H9 (cell line): ENCODE measurements at regions not wholly inside any gene's neighbourhood (a gene's known extent, or its start where the extent isn't known, plus 50 kb on each side); places are given as distances from the start of the nearest gene placed in this dataset.

Source experiments
- DNase-seq: peaks from one replicate; pipeline ENCODE4 v3.0.0-alpha.2; 2017
- H2AFZ ChIP-seq: one replicate; pipeline ENCODE4 v1.6.1; 2013; ENCODE audit warnings: mild to moderate bottlenecking, low read length, control low read depth, moderate library complexity
- H2AK5ac ChIP-seq: 2 replicates; pipeline ENCODE4 v1.6.1; 2013; ENCODE audit warnings: low read length, control low read depth, mixed read lengths; ENCODE audit not compliant: insufficient read length
- H2BK120ac ChIP-seq: one replicate; pipeline ENCODE4 v1.6.1; 2013; ENCODE audit warnings: low read depth, mild to moderate bottlenecking, low read length, control low read depth, inconsistent platforms; ENCODE audit not compliant: poor library complexity, severe bottlenecking
- H2BK12ac ChIP-seq: 2 replicates; pipeline ENCODE4 v1.6.1; 2013; ENCODE audit warnings: low read length, control low read depth, mixed read lengths, low read depth; ENCODE audit not compliant: insufficient read length
- H2BK15ac ChIP-seq: 2 replicates; pipeline ENCODE4 v1.6.1; 2013; ENCODE audit warnings: low read depth, low read length, control low read depth
- H2BK20ac ChIP-seq: one replicate; pipeline ENCODE4 v1.6.1; 2013; ENCODE audit warnings: low read depth, mild to moderate bottlenecking, low read length, control low read depth, inconsistent platforms; ENCODE audit not compliant: poor library complexity, severe bottlenecking
- H2BK5ac ChIP-seq: 2 replicates; pipeline ENCODE4 v1.6.1; 2013; ENCODE audit warnings: low read length, control low read depth, mixed read lengths; ENCODE audit not compliant: insufficient read length
- H3K14ac ChIP-seq: 2 replicates; pipeline ENCODE4 v1.6.1; 2013; ENCODE audit warnings: low read length, control low read depth; ENCODE audit not compliant: insufficient read depth
- H3K18ac ChIP-seq: 2 replicates; pipeline ENCODE4 v1.6.1; 2013; ENCODE audit warnings: low read depth, mild to moderate bottlenecking, mixed read lengths, low read length, control low read depth; ENCODE audit not compliant: insufficient read length
- H3K23ac ChIP-seq: 2 replicates; pipeline ENCODE4 v1.6.1; 2013; ENCODE audit warnings: low read length, control low read depth, mixed read lengths, low read depth; ENCODE audit not compliant: insufficient read length
- H3K23me2 ChIP-seq: 2 replicates; pipeline ENCODE4 v1.6.1; 2013; ENCODE audit warnings: low read depth, mild to moderate bottlenecking, mixed read lengths, low read length, control low read depth; ENCODE audit not compliant: insufficient read length, poor library complexity, severe bottlenecking
- H3K27ac ChIP-seq: 2 replicates; pipeline ENCODE4 v1.5.1; 2013; ENCODE audit warnings: low read length, control low read depth, mixed read lengths, low read depth; ENCODE audit not compliant: insufficient read length
- H3K27me3 ChIP-seq: 2 replicates; pipeline ENCODE4 v1.6.1; 2013; ENCODE audit warnings: low read length, control low read depth, inconsistent platforms; ENCODE audit not compliant: insufficient read depth
- H3K4ac ChIP-seq: 2 replicates; pipeline ENCODE4 v1.6.1; 2013; ENCODE audit warnings: low read depth, mild to moderate bottlenecking, control low read depth, inconsistent platforms, low read length, moderate library complexity
- H3K4me1 ChIP-seq: 2 replicates; pipeline ENCODE4 v1.6.1; 2013; ENCODE audit warnings: low read length, control low read depth, inconsistent platforms; ENCODE audit not compliant: insufficient read depth
- H3K4me2 ChIP-seq: 2 replicates; pipeline ENCODE4 v1.6.1; 2013; ENCODE audit warnings: low read length, control low read depth, mixed read lengths; ENCODE audit not compliant: insufficient read length, insufficient read depth
- H3K56ac ChIP-seq: 2 replicates; pipeline ENCODE4 v1.6.1; 2013; ENCODE audit warnings: low read depth, mild to moderate bottlenecking, mixed read lengths, low read length, control low read depth; ENCODE audit not compliant: insufficient read length
- H3K79me1 ChIP-seq: 2 replicates; pipeline ENCODE4 v1.6.1; 2013; ENCODE audit warnings: low read depth, mild to moderate bottlenecking, moderate library complexity, low read length, control low read depth, inconsistent platforms; ENCODE audit not compliant: insufficient read depth, poor library complexity, severe bottlenecking
- H3K79me2 ChIP-seq: 2 replicates; pipeline ENCODE4 v1.6.1; 2013; ENCODE audit warnings: low read length, control low read depth, inconsistent platforms; ENCODE audit not compliant: insufficient read depth
- H3K9ac ChIP-seq: 2 replicates; pipeline ENCODE4 v1.6.1; 2013; ENCODE audit warnings: low read length, control low read depth, mixed read lengths; ENCODE audit not compliant: insufficient read length; ENCODE audit errors: extremely low read depth
- H3K9me3 ChIP-seq: one replicate; pipeline ENCODE4 v1.6.1; 2013; ENCODE audit warnings: low read depth, low read length, inconsistent platforms; ENCODE audit not compliant: control insufficient read depth
- H3T11ph ChIP-seq: one replicate; pipeline ENCODE4 v1.6.1; 2013; ENCODE audit warnings: mild to moderate bottlenecking, low read length, control low read depth, inconsistent platforms
- H4K20me1 ChIP-seq: one replicate; pipeline ENCODE4 v1.6.1; 2013; ENCODE audit not compliant: control insufficient read depth, insufficient read length, insufficient read depth
- H4K5ac ChIP-seq: 2 replicates; pipeline ENCODE4 v1.6.1; 2013; ENCODE audit warnings: low read depth, mild to moderate bottlenecking, mixed read lengths, low read length, control low read depth; ENCODE audit not compliant: insufficient read length
- H4K8ac ChIP-seq: replicated peaks from 2 replicates; pipeline ENCODE4 v1.6.1; 2013; ENCODE audit warnings: low read length, control low read depth, mixed read lengths, low read depth; ENCODE audit not compliant: insufficient read length
- H4K91ac ChIP-seq: 2 replicates; pipeline ENCODE4 v1.6.1; 2013; ENCODE audit warnings: low read depth, mild to moderate bottlenecking, moderate library complexity, mixed read lengths, low read length, control low read depth; ENCODE audit not compliant: insufficient read length
- H3K27ac Mint-ChIP-seq, 3 experiments: 2 replicates in 2 of 3; 3 replicates in 1 of 3; pipeline ENCODE4 v1.8.0; 2020 to 2021; ENCODE audit warnings: mixed read lengths in 3 of 3, mild to moderate bottlenecking in 1 of 3, moderate library complexity in 1 of 3
- H3K27me3 Mint-ChIP-seq: 2 replicates; pipeline ENCODE4 v1.8.0; 2021; ENCODE audit warnings: low read depth, mild to moderate bottlenecking, moderate library complexity, mixed read lengths
- H3K36me3 Mint-ChIP-seq, 3 experiments: 2 replicates in 2 of 3; 3 replicates in 1 of 3; pipeline ENCODE4 v1.8.0; 2020 to 2021; ENCODE audit warnings: low read depth in 3 of 3, mixed read lengths in 3 of 3; ENCODE audit not compliant: insufficient read depth in 1 of 3
- H3K4me1 Mint-ChIP-seq, 2 experiments: 2 replicates each; pipeline ENCODE4 v1.8.0; 2020; ENCODE audit warnings: mixed read lengths in 2 of 2
- H3K4me3 Mint-ChIP-seq, 2 experiments: 2 replicates in 1 of 2; 3 replicates in 1 of 2; pipeline ENCODE4 v1.8.0; 2020 to 2021; ENCODE audit warnings: mild to moderate bottlenecking in 2 of 2, mixed read lengths in 2 of 2, moderate library complexity in 1 of 2
- H3K9me3 Mint-ChIP-seq, 2 experiments: 2 replicates in 1 of 2; 3 replicates in 1 of 2; pipeline ENCODE4 v1.8.0; 2020; ENCODE audit warnings: mild to moderate bottlenecking in 2 of 2, mixed read lengths in 2 of 2, moderate library complexity in 1 of 2
- WGBS: extraction: QIAGEN DNeasy Blood & Tissue Kit; methylation state at CpG from one replicate; pipeline ENCODE4 v1.1.7; 2013; ENCODE audit warnings: missing lambda C conversion rate, low lambda C conversion rate, mixed read lengths; ENCODE audit not compliant: insufficient read length; ENCODE audit errors: extremely low coverage; 5-methylcytosine and 5-hydroxymethylcytosine counted together
- TF ChIP-seq, protein P1 (sequence below): fragments of 200-600 bp; sonication (generic); conservative IDR thresholded peaks from 3 replicates; pipeline ENCODE4 v1.8.0; 2021; ENCODE audit warnings: antibody characterized with exemption, mild to moderate bottlenecking

DNA sequence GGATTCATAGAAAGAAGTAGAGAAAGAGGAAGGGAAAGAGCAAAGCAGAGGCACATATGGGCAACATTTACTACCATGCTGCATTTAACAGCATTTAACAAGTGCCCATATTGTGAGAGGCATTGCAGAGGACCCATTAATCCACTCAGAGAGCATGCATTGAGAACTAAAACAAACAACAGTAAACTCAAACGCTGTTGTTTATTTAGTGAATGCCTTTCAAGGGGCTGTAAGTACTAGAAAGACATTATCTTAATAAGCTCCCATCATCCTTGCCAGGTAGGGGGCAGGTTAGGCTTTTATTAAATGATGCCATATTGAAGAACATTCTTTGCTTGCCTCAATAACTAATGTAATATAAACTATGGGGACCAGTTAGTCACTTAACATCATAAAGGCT is 254.3 kb upstream of the DAB1 start:
- Histone ChIP-seq H2BK20ac (no peak overlapping the region), H3K27ac (no peak overlapping the region), H2BK5ac (no peak overlapping the region), H4K91ac (no peak overlapping the region), H4K8ac (no peak overlapping the region), H4K20me1 (no peaks in the 10 kb centered on the region), H3K9ac (no peak overlapping the region), H3K23ac (no peak overlapping the region), H2AFZ (no peak overlapping the region), H2BK15ac (no peak overlapping the region), H3K14ac (no peak overlapping the region), H3K27me3 (no peaks in the 10 kb centered on the region; the same call in 1 of the 2 replicates), H3K4me1 (no peaks in the 10 kb centered on the region), H3K23me2 (no peaks in the 10 kb centered on the region), H2BK12ac (no peak overlapping the region), H2BK120ac (no peak overlapping the region), H3K79me1 (no peaks in the 10 kb centered on the region), H4K5ac (no peak overlapping the region), H2AK5ac (no peak overlapping the region), H3K79me2 (no peaks in the 10 kb centered on the region), H3K4me2 (no peak overlapping the region), H3K9me3 (no peaks in the 10 kb centered on the region), H3T11ph (no peak overlapping the region), H3K4ac (no peak overlapping the region), H3K18ac (no peak overlapping the region), H3K56ac (no peak overlapping the region)
- Mint-ChIP-seq H3K9me3 (no peaks in the 10 kb centered on the region), H3K4me3 (no peak overlapping the region), H3K27me3 (peaks cover 4% of the 10 kb centered on the region), H3K36me3 (no peaks in the 10 kb centered on the region), H3K27ac (no peak overlapping the region), H3K4me1 (peaks cover 13 to 17% of the 10 kb centered on the region in 2 experiments)
- no peak for DNase-seq
- TF ChIP-seq, protein P1, sequence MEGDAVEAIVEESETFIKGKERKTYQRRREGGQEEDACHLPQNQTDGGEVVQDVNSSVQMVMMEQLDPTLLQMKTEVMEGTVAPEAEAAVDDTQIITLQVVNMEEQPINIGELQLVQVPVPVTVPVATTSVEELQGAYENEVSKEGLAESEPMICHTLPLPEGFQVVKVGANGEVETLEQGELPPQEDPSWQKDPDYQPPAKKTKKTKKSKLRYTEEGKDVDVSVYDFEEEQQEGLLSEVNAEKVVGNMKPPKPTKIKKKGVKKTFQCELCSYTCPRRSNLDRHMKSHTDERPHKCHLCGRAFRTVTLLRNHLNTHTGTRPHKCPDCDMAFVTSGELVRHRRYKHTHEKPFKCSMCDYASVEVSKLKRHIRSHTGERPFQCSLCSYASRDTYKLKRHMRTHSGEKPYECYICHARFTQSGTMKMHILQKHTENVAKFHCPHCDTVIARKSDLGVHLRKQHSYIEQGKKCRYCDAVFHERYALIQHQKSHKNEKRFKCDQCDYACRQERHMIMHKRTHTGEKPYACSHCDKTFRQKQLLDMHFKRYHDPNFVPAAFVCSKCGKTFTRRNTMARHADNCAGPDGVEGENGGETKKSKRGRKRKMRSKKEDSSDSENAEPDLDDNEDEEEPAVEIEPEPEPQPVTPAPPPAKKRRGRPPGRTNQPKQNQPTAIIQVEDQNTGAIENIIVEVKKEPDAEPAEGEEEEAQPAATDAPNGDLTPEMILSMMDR = no peak
- WGBS = no CpG with 5 or more reads among the region's 1 CpG
